Esophagus muscularis mucosa (tissue), 4 donors: ENCODE measurements at regions not wholly inside any gene's neighbourhood (a gene's known extent, or its start where the extent isn't known, plus 50 kb on each side); places are given as distances from the start of the nearest gene placed in this dataset.

Source experiments
- DNase-seq: peaks from one replicate; pipeline ENCODE4 v3.0.0-alpha.2; 2017; ENCODE audit errors: extremely low spot score
- H3K27ac ChIP-seq, 4 donors: fragments of 200-600 bp; sonication (generic); replicated peaks in 1 of 4; 1 replicate in 3 of 4; 2 replicates in 1 of 4; pipeline ENCODE4 v1.5.1; 2016 to 2019; ENCODE audit warnings: mild to moderate bottlenecking in 1 of 4
- H3K27me3 ChIP-seq, 4 donors: fragments of 200-600 bp; sonication (generic); one replicate each; pipeline versions ENCODE4 v1.5.1 to v1.6.0; 2016 to 2019
- H3K36me3 ChIP-seq, 4 donors: fragments of 200-600 bp; sonication (generic); one replicate each; pipeline ENCODE4 v1.5.1; 2016 to 2019
- H3K4me1 ChIP-seq, 4 donors: fragments of 200-600 bp; sonication (generic); one replicate each; pipeline ENCODE4 v1.5.1; 2016 to 2019
- H3K4me3 ChIP-seq, 4 donors: fragments of 200-600 bp; sonication (generic); 1 replicate in 2 of 4; 2 replicates in 2 of 4; pipeline ENCODE4 v1.5.1; 2016 to 2019; ENCODE audit warnings: mild to moderate bottlenecking in 4 of 4, moderate library complexity in 1 of 4
- H3K9me3 ChIP-seq, 4 donors: fragments of 200-600 bp; sonication (generic); 1 replicate in 3 of 4; 2 replicates in 1 of 4; pipeline ENCODE4 v1.5.1; 2016 to 2019
- CTCF ChIP-seq, 3 experiments: fragments of 200-600 bp in 2 of 3; fragments of 450-650 bp in 1 of 3; sonication (generic) in 2 of 3; IDR thresholded peaks; one replicate each; pipeline ENCODE4 v1.5.1; 2017 to 2019; ENCODE audit warnings: antibody characterized with exemption in 3 of 3, mild to moderate bottlenecking in 2 of 3, moderate library complexity in 1 of 3
- EP300 ChIP-seq: sonication (generic); formaldehyde crosslinking; IDR thresholded peaks from one replicate; pipeline ENCODE4 v1.6.1; 2017; ENCODE audit warnings: antibody characterized with exemption
- POLR2A ChIP-seq: fragments of 450-650 bp; IDR thresholded peaks from one replicate; pipeline ENCODE4 v1.6.1; 2017; ENCODE audit warnings: antibody characterized with exemption, moderate library complexity, mild to moderate bottlenecking, low read depth
- POLR2AphosphoS5 ChIP-seq, 2 donors: sonication (generic); formaldehyde crosslinking; IDR thresholded peaks; one replicate each; pipeline ENCODE4 v1.6.1; 2017; ENCODE audit warnings: antibody characterized with exemption in 2 of 2
- WGBS: methylation state at CpG from one replicate; pipeline ENCODE4 v1.1.5; 2018; 5-methylcytosine and 5-hydroxymethylcytosine counted together
- intact Hi-C: fragments of 100-400 bp; cut with DNase I; formaldehyde crosslinking; loops from one replicate; pipeline ENCODE4 v1.15.1; 2023

- Histone ChIP-seq H3K4me1 (no peaks in the 10 kb centered on the region), H3K27me3 (no peaks in the 10 kb centered on the region), H3K4me3 (no peak overlapping the region), H3K36me3 (no peaks in the 10 kb centered on the region), H3K9me3 (no peaks in the 10 kb centered on the region), H3K27ac (no peak overlapping the region)
- no peak for DNase-seq
- 74% methylated on average over 4 of the region's 4 CpGs for WGBS
- TF ChIP-seq CTCF (IDR thresholded peaks at IDR 0.05) (no peak), POLR2A (no peak), POLR2AphosphoS5 (IDR thresholded peaks at IDR 0.05) (no peak), EP300 (no peak)
- intact Hi-C loops: no loop called here
These were observed 225.9 kb upstream of the PCSK5 start for GRCh38 chr9:75664597-75664996.

- Histone ChIP-seq H3K27me3 (no peaks in the 10 kb centered on the region), H3K4me1 (no peaks in the 10 kb centered on the region), H3K27ac (no peak overlapping the region), H3K36me3 (no peaks in the 10 kb centered on the region), H3K9me3 (no peaks in the 10 kb centered on the region), H3K4me3 (no peak overlapping the region)
- TF ChIP-seq CTCF (IDR thresholded peaks at IDR 0.05): no peak
- no peak for TF ChIP-seq EP300
- TF ChIP-seq POLR2AphosphoS5 (IDR thresholded peaks at IDR 0.05): no peak
- no peak for TF ChIP-seq POLR2A
- 76% methylated on average over 10 of the region's 10 CpGs for WGBS
- intact Hi-C loops: no loop called here
- DNase-seq: no peak
These were observed 223.5 kb upstream of the PCSK5 start for GRCh38 chr9:75666856-75667554.

- H3K4me1 ChIP-seq: no peaks in the 10 kb centered on the region
- DNase-seq: no peak
- WGBS: 67% methylated on average over 2 of the region's 2 CpGs
- peaks cover 0 to 9% (median 0%) of the 10 kb centered on the region in 4 donors for H3K9me3 ChIP-seq
- H3K4me3 ChIP-seq: no peak overlapping the region
- intact Hi-C loops: no loop called here
- H3K27ac ChIP-seq: no peak overlapping the region
- H3K27me3 ChIP-seq: no peaks in the 10 kb centered on the region
- TF ChIP-seq EP300 (no peak), POLR2A (no peak), POLR2AphosphoS5 (IDR thresholded peaks at IDR 0.05) (no peak), CTCF (IDR thresholded peaks at IDR 0.05) (no peak)
- no peaks in the 10 kb centered on the region for H3K36me3 ChIP-seq
These were observed 220.8 kb upstream of the PCSK5 start for GRCh38 chr9:75669721-75670120.

- TF ChIP-seq EP300 (no peak), POLR2A (no peak), POLR2AphosphoS5 (IDR thresholded peaks at IDR 0.05) (no peak), CTCF (IDR thresholded peaks at IDR 0.05) (no peak)
- peaks cover 0 to 9% (median 0%) of the 10 kb centered on the region in 4 donors for H3K9me3 ChIP-seq
- DNase-seq: no peak
- H3K4me3 ChIP-seq: no peak overlapping the region
- intact Hi-C loops: no loop called here
- H3K27ac ChIP-seq: no peak overlapping the region
- no peaks in the 10 kb centered on the region for H3K36me3 ChIP-seq
- H3K27me3 ChIP-seq: no peaks in the 10 kb centered on the region
- no peaks in the 10 kb centered on the region for H3K4me1 ChIP-seq
- WGBS: 70% methylated on average over 1 of the region's 1 CpG
These were observed 219.1 kb upstream of the PCSK5 start for GRCh38 chr9:75671354-75671753.

- TF ChIP-seq CTCF (IDR thresholded peaks at IDR 0.05): no peak
- TF ChIP-seq POLR2A: no peak
- no peak for TF ChIP-seq POLR2AphosphoS5 (IDR thresholded peaks at IDR 0.05)
- TF ChIP-seq EP300: no peak
- H3K9me3 ChIP-seq: peaks cover 0 to 9% (median 0%) of the 10 kb centered on the region in 4 donors
- intact Hi-C loops: no loop called here
- DNase-seq: no peak
- H3K4me1 ChIP-seq: no peaks in the 10 kb centered on the region
- 30% methylated on average over 1 of the region's 1 CpG for WGBS
- no peak overlapping the region for H3K4me3 ChIP-seq
- H3K27ac ChIP-seq: no peak overlapping the region
- H3K36me3 ChIP-seq: no peaks in the 10 kb centered on the region
- no peaks in the 10 kb centered on the region for H3K27me3 ChIP-seq
These were observed 218.0 kb upstream of the PCSK5 start for GRCh38 chr9:75672478-75672877.
